ENCODE measurements at regions not wholly inside any gene's neighbourhood (a gene's known extent, or its start where the extent isn't known, plus 50 kb on each side); places are given as distances from the start of the nearest gene placed in this dataset.

DNA sequence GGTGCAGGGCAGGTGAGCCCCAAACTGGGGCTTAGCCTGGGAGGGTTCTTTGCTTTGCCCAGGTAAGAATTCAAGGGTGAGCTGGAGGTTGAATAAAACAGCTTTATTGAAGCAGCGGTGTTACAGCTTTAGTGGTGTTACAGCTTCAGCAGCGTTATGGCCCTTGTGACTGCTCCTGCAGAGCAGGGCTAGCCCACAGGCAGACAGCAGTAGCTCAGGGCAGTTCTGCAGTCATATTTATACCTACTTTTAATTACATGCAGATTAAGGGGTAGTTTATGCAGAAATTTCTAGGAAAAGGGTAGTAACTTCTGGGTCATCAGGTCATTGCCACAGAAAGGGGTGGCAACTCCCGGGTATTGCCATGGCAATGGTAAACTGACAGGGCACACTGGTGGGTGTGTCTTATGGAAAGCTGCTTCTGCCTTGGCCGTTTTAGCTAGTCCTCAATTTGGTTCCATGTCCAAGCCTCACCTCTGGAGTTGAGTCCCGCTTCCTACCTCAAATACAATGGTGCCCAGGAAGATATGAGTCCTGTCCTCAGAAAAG, 78.2 kb downstream of the THNSL2 start:
- no peak overlapping the region for H3K4me3 ChIP-seq
- TF ChIP-seq EP300 (IDR thresholded peaks at IDR 0.05) (no peak), POLR2AphosphoS5 (IDR thresholded peaks at IDR 0.05) (no peak), POLR2A (IDR thresholded peaks at IDR 0.05) (no peak)
- TF ChIP-seq, protein P1, sequence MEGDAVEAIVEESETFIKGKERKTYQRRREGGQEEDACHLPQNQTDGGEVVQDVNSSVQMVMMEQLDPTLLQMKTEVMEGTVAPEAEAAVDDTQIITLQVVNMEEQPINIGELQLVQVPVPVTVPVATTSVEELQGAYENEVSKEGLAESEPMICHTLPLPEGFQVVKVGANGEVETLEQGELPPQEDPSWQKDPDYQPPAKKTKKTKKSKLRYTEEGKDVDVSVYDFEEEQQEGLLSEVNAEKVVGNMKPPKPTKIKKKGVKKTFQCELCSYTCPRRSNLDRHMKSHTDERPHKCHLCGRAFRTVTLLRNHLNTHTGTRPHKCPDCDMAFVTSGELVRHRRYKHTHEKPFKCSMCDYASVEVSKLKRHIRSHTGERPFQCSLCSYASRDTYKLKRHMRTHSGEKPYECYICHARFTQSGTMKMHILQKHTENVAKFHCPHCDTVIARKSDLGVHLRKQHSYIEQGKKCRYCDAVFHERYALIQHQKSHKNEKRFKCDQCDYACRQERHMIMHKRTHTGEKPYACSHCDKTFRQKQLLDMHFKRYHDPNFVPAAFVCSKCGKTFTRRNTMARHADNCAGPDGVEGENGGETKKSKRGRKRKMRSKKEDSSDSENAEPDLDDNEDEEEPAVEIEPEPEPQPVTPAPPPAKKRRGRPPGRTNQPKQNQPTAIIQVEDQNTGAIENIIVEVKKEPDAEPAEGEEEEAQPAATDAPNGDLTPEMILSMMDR (IDR thresholded peaks at IDR 0.05) = no peak
- no peaks in the 10 kb centered on the region for H3K4me1 ChIP-seq
- no peaks in the 10 kb centered on the region for H3K36me3 ChIP-seq
- H3K9me3 ChIP-seq = peaks cover 0 to 4% (median 0%) of the 10 kb centered on the region in 4 donors
- no peak for DNase-seq
- WGBS, 2 donors = 85 to 86% methylated on average over 4 to 5 of the region's 5 CpGs
- no peaks in the 10 kb centered on the region for H3K27me3 ChIP-seq
- no peak for ATAC-seq (ENCODE audit: low FRiP score in 2 of 2)
- H3K27ac ChIP-seq = no peak overlapping the region

DNA sequence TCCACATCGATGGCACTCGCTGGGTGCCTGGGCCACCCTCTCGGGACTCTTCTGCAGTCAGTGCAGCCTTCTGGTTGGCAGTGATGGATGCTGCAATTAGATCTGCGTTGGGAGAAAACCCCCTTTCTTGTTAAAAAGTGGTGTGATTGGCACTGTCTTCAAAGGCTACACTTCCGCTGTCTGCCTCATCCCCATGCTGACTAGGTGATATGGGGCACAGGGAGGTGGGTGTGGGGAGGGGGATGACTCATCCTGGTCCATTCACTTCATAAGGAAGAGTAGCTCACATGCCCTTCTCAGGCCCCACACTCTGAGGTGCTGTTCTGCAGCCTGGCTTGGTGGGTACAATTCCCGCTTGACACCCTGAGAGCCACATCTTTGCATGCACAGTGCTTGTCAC, 77.4 kb downstream of the THNSL2 start:
- ATAC-seq (ENCODE audit: low FRiP score in 2 of 2) (peak in 1 of 2 donors; percentile 11), DNase-seq (no peak)
- no peaks in the 10 kb centered on the region for H3K36me3 ChIP-seq
- WGBS, 2 donors = 79 to 83% methylated on average over 6 of the region's 6 CpGs
- no peak overlapping the region for H3K27ac ChIP-seq
- no peak for TF ChIP-seq EP300 (IDR thresholded peaks at IDR 0.05)
- no peak for TF ChIP-seq POLR2AphosphoS5 (IDR thresholded peaks at IDR 0.05)
- no peak for TF ChIP-seq POLR2A (IDR thresholded peaks at IDR 0.05)
- TF ChIP-seq, protein P1 (IDR thresholded peaks at IDR 0.05) = no peak
- no peaks in the 10 kb centered on the region for H3K4me1 ChIP-seq
- H3K27me3 ChIP-seq = no peaks in the 10 kb centered on the region
- H3K4me3 ChIP-seq = no peak overlapping the region
- peaks cover 0 to 6% (median 0%) of the 10 kb centered on the region in 4 donors for H3K9me3 ChIP-seq

DNA sequence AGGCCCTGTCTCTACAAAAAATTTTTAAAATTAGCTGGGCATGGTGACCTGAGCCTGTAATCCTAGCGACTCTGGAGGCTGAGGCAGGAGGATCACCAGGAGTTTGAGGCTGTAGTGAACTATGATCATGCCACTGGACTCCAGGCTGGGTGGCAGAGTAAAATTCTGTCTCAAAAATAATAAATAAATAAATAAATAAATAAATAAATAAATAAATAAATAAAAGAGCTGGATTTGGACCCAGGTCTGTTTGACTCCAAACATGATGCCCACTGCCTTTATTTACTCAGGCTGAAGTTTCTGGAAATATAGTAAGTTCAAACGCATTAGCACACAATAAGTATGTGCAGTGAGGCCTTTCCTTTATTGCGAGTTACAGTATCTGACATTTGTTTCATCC, 75.0 kb downstream of the THNSL2 start:
- Histone ChIP-seq H3K4me1 (no peaks in the 10 kb centered on the region), H3K9me3 (peaks cover 0 to 6% (median 0%) of the 10 kb centered on the region in 4 donors), H3K27ac (no peak overlapping the region), H3K36me3 (no peaks in the 10 kb centered on the region), H3K27me3 (no peaks in the 10 kb centered on the region), H3K4me3 (no peak overlapping the region)
- ATAC-seq (ENCODE audit: low FRiP score in 2 of 2) = no peak
- DNase-seq = no peak
- 87 to 95% methylated on average over 3 of the region's 3 CpGs for WGBS, 2 donors
- TF ChIP-seq EP300 (IDR thresholded peaks at IDR 0.05) (no peak), POLR2A (IDR thresholded peaks at IDR 0.05) (no peak), POLR2AphosphoS5 (IDR thresholded peaks at IDR 0.05) (no peak)
- TF ChIP-seq, protein P1 (IDR thresholded peaks at IDR 0.05) = no peak

DNA sequence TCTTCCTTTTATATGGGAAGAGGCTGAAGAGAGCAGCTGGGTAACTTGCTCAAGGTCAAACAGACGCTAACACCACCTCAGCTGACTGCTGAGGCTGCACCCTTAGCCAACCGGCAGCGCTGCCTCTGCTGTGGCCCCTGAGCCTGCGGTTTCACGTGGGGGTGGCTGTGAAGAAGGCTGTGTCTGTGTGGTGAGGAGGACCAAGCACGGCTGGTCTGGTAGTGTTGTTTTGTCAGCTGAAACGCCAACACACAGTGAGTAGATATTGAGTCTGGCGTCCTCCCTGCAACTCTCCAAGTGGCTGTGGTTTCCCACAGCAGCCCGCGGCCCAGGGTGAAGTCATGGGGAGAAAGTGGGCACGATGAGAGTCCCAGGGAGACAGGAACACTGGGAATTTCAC, 69.6 kb downstream of the THNSL2 start:
- Histone ChIP-seq H3K4me3 (no peak overlapping the region), H3K4me1 (no peaks in the 10 kb centered on the region), H3K27ac (no peak overlapping the region), H3K36me3 (no peaks in the 10 kb centered on the region), H3K27me3 (no peaks in the 10 kb centered on the region), H3K9me3 (peaks cover 0 to 6% (median 0%) of the 10 kb centered on the region in 4 donors)
- ATAC-seq (ENCODE audit: low FRiP score in 2 of 2) (no peak), DNase-seq (peak in 1 of 2 donors; percentile 50)
- WGBS, 2 donors = 73 to 83% methylated on average over 11 of the region's 11 CpGs
- no peak for TF ChIP-seq EP300 (IDR thresholded peaks at IDR 0.05)
- TF ChIP-seq, protein P1 (IDR thresholded peaks at IDR 0.05) = no peak
- no peak for TF ChIP-seq POLR2A (IDR thresholded peaks at IDR 0.05)
- no peak for TF ChIP-seq POLR2AphosphoS5 (IDR thresholded peaks at IDR 0.05)

DNA sequence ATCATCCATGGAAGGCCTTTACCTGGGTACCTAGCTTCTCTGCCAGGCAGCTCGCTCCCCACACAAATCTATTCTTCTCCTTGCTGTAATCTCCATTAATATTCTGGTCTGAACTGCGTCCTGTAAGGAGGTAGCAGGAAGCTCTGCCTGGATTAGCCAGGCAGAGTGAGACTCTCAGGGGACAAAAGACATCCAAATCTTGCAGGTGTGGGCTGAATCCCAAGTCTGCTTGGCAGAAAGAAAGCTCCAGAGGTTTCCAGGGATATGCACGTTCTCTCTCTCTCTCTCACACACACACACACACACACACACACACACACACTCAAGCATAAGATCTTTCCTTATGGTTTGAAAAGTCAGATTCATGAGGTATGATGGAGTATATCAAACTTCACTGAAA, 66.5 kb downstream of the THNSL2 start:
- Histone ChIP-seq H3K36me3 (no peaks in the 10 kb centered on the region), H3K4me3 (no peak overlapping the region), H3K27ac (no peak overlapping the region), H3K4me1 (no peaks in the 10 kb centered on the region), H3K27me3 (no peaks in the 10 kb centered on the region), H3K9me3 (no peaks in the 10 kb centered on the region)
- ATAC-seq (ENCODE audit: low FRiP score in 2 of 2) (no peak), DNase-seq (no peak)
- 66 to 87% methylated on average over 3 of the region's 3 CpGs for WGBS, 2 donors
- TF ChIP-seq POLR2AphosphoS5 (IDR thresholded peaks at IDR 0.05) (no peak), EP300 (IDR thresholded peaks at IDR 0.05) (no peak), POLR2A (IDR thresholded peaks at IDR 0.05) (no peak)
- TF ChIP-seq, protein P1 (IDR thresholded peaks at IDR 0.05) = no peak

Data from upper lobe of left lung (tissue), 6 donors.